GM23338 (cell line): ENCODE measurements at regions not wholly inside any gene's neighbourhood (a gene's known extent, or its start where the extent isn't known, plus 50 kb on each side); places are given as distances from the start of the nearest gene placed in this dataset.

ENCODE experiments used
- CTCF ChIP-seq, 2 experiments: fragments of 200-600 bp in 1 of 2; sonication (generic) in 1 of 2; conservative IDR thresholded peaks; 2 replicates each; pipeline versions ENCODE4 v1.5.1 to v1.6.1; 2016 to 2017; ENCODE audit warnings: antibody characterized with exemption in 2 of 2, low read depth in 2 of 2, mild to moderate bottlenecking in 2 of 2, moderate library complexity in 1 of 2
- EZH2phosphoT487 ChIP-seq: fragments of 200-600 bp; sonication (generic); IDR thresholded peaks from one replicate; pipeline ENCODE4 v1.8.1; 2018; ENCODE audit warnings: antibody characterized with exemption; ENCODE audit not compliant: unreplicated experiment

GRCh38 chr20:61125546-61126180 lies 126.4 kb upstream of the CDH4 start:
- TF ChIP-seq CTCF (conservative IDR thresholded peaks at IDR 0.05; ENCODE audit: low read depth in 2 of 2), result no peak
- no peak for TF ChIP-seq EZH2phosphoT487
